Ramos (cell line): ENCODE measurements at regions not wholly inside any gene's neighbourhood (a gene's known extent, or its start where the extent isn't known, plus 50 kb on each side); places are given as distances from the start of the nearest gene placed in this dataset.

Source experiments
- in situ Hi-C: fragments of 300-500 bp; cut with MboI; formaldehyde crosslinking; loops from one replicate; pipeline ENCODE4 v1.14.3; 2022; ENCODE audit warnings: low sequenced_read_pairs; ENCODE audit not compliant: unreplicated experiment

- in situ Hi-C loops = loop anchor here (25.0 kb wide), 1 partner anchor 95 kb away; no protein-coding TSS in a partner anchor
Observed at GRCh38 chr20:21941941-21942805, 236.7 kb downstream of the PAX1 start.

- in situ Hi-C loops = loop anchor here (25.0 kb wide), 1 partner anchor 100 kb away; no protein-coding TSS in a partner anchor
Observed at GRCh38 chr20:21936720-21937380, 231.4 kb downstream of the PAX1 start.

- in situ Hi-C loops = loop anchor here (25.0 kb wide), 1 partner anchor 101 kb away; no protein-coding TSS in a partner anchor
Observed at GRCh38 chr20:21936261-21936660, 230.8 kb downstream of the PAX1 start.

GRCh38 chr20:21933526-21933925, 228.1 kb downstream of the PAX1 start:
- in situ Hi-C loops = loop anchor here (25.0 kb wide), 1 partner anchor 104 kb away; no protein-coding TSS in a partner anchor

GRCh38 chr20:21921251-21921650, 215.8 kb downstream of the PAX1 start:
- in situ Hi-C loops = no loop called here

GRCh38 chr20:21920211-21920610, 214.7 kb downstream of the PAX1 start:
- in situ Hi-C loops = no loop called here

- in situ Hi-C loops = no loop called here
Observed at GRCh38 chr20:21918398-21918797, 212.9 kb downstream of the PAX1 start.

GRCh38 chr20:21902391-21902790, 196.9 kb downstream of the PAX1 start:
- in situ Hi-C loops = no loop called here

GRCh38 chr20:21901470-21902275, 196.2 kb downstream of the PAX1 start:
- in situ Hi-C loops = no loop called here

GRCh38 chr20:21900431-21900830, 195.0 kb downstream of the PAX1 start:
- in situ Hi-C loops = no loop called here

- in situ Hi-C loops = no loop called here
Observed at GRCh38 chr20:21874921-21875320, 169.5 kb downstream of the PAX1 start.

- in situ Hi-C loops = no loop called here
Observed at GRCh38 chr20:21874127-21874526, 168.7 kb downstream of the PAX1 start.

- in situ Hi-C loops = no loop called here
Observed at GRCh38 chr20:21873291-21873690, 167.8 kb downstream of the PAX1 start.

- in situ Hi-C loops = no loop called here
Observed at GRCh38 chr20:21867811-21868210, 162.3 kb downstream of the PAX1 start.

GRCh38 chr20:21867353-21867752, 161.9 kb downstream of the PAX1 start:
- in situ Hi-C loops = no loop called here

- in situ Hi-C loops = no loop called here
Observed at GRCh38 chr20:21862956-21863355, 157.5 kb downstream of the PAX1 start.

GRCh38 chr20:21862259-21862946, 156.9 kb downstream of the PAX1 start:
- in situ Hi-C loops = no loop called here

GRCh38 chr20:21840991-21841390, 135.5 kb downstream of the PAX1 start:
- in situ Hi-C loops = no loop called here

GRCh38 chr20:21839982-21840381, 134.5 kb downstream of the PAX1 start:
- in situ Hi-C loops = no loop called here

GRCh38 chr20:21836346-21836745, 130.9 kb downstream of the PAX1 start:
- in situ Hi-C loops = no loop called here
